ENCODE measurements at regions not wholly inside any gene's neighbourhood (a gene's known extent, or its start where the extent isn't known, plus 50 kb on each side); places are given as distances from the start of the nearest gene placed in this dataset.
"Not testable (repeated sequence)": the region's sequence is repeated elsewhere in the genome, so short reads cannot be mapped to it uniquely, and the experiment has no call there.

GRCh38 chr16:62751218-62751617, 715.0 kb upstream of the CDH8 start:
- DNase-seq (ENCODE audit: low read depth) = no peak

- no peak for DNase-seq (ENCODE audit: low read depth)
Observed at GRCh38 chr16:62741692-62742091, 705.5 kb upstream of the CDH8 start.

GRCh38 chr16:62738666-62739460, 702.6 kb upstream of the CDH8 start:
- DNase-seq (ENCODE audit: low read depth) = no peak

- DNase-seq (ENCODE audit: low read depth) = no peak
Observed at GRCh38 chr16:62732092-62732491, 695.9 kb upstream of the CDH8 start.

GRCh38 chr16:62724670-62725269, 688.5 kb upstream of the CDH8 start:
- DNase-seq (ENCODE audit: low read depth) = not testable (repeated sequence)

- DNase-seq (ENCODE audit: low read depth) = no peak
Observed at GRCh38 chr16:62720651-62721050, 684.4 kb upstream of the CDH8 start.

- no peak for DNase-seq (ENCODE audit: low read depth)
Observed at GRCh38 chr16:62717026-62717425, 680.8 kb upstream of the CDH8 start.

- no peak for DNase-seq (ENCODE audit: low read depth)
Observed at GRCh38 chr16:62715701-62716100, 679.5 kb upstream of the CDH8 start.

GRCh38 chr16:62712566-62712965, 676.3 kb upstream of the CDH8 start:
- DNase-seq (ENCODE audit: low read depth) = no peak

- DNase-seq (ENCODE audit: low read depth) = no peak
Observed at GRCh38 chr16:62711797-62712196, 675.6 kb upstream of the CDH8 start.

GRCh38 chr16:62709794-62710193, 673.6 kb upstream of the CDH8 start:
- no peak for DNase-seq (ENCODE audit: low read depth)

- DNase-seq (ENCODE audit: low read depth) = no peak
Observed at GRCh38 chr16:62701426-62701825, 665.2 kb upstream of the CDH8 start.

GRCh38 chr16:62700426-62701294, 664.4 kb upstream of the CDH8 start:
- no peak for DNase-seq (ENCODE audit: low read depth)

- DNase-seq (ENCODE audit: low read depth) = no peak
Observed at GRCh38 chr16:62692685-62693084, 656.4 kb upstream of the CDH8 start.

- DNase-seq (ENCODE audit: low read depth) = no peak
Observed at GRCh38 chr16:62681819-62682218, 645.6 kb upstream of the CDH8 start.

- no peak for DNase-seq (ENCODE audit: low read depth)
Observed at GRCh38 chr16:62678796-62679195, 642.6 kb upstream of the CDH8 start.

GRCh38 chr16:62676306-62676705, 640.1 kb upstream of the CDH8 start:
- DNase-seq (ENCODE audit: low read depth) = no peak

GRCh38 chr16:62665269-62665668, 629.0 kb upstream of the CDH8 start:
- no peak for DNase-seq (ENCODE audit: low read depth)

GRCh38 chr16:62664566-62664965, 628.3 kb upstream of the CDH8 start:
- no peak for DNase-seq (ENCODE audit: low read depth)

- DNase-seq (ENCODE audit: low read depth) = no peak
Observed at GRCh38 chr16:62661435-62661834, 625.2 kb upstream of the CDH8 start.

GRCh38 chr16:62657116-62657515, 620.9 kb upstream of the CDH8 start:
- DNase-seq (ENCODE audit: low read depth) = no peak

- DNase-seq (ENCODE audit: low read depth) = no peak
Observed at GRCh38 chr16:62652441-62653120, 616.3 kb upstream of the CDH8 start.

Measured in iris pigment epithelial cell (primary cell).